Left colon (tissue), 2 donors: ENCODE measurements at regions not wholly inside any gene's neighbourhood (a gene's known extent, or its start where the extent isn't known, plus 50 kb on each side); places are given as distances from the start of the nearest gene placed in this dataset.
"Not testable (repeated sequence)": the region's sequence is repeated elsewhere in the genome, so short reads cannot be mapped to it uniquely, and the experiment has no call there.

ENCODE experiments used
- ATAC-seq: fragments of 200-7000 bp; cut with Tn5 transposase; one replicate; pipeline ENCODE4 v1.9.1; 2020; ENCODE audit warnings: mild to moderate bottlenecking, moderate library complexity
- DNase-seq, 2 donors: peaks; one replicate each; pipeline ENCODE4 v3.0.0-alpha.2; 2020
- intact Hi-C, 2 donors: fragments of 100-400 bp; cut with DNase I in 1 of 2; cut with micrococcal nuclease in 1 of 2; formaldehyde crosslinking; loops; one replicate each; pipeline versions ENCODE4 v1.11.2 to v1.14.0; 2022; cut with DNase I, micrococcal nuclease
- donor health status: DM: no; HTN: no; CAD: no.
- donor health status: DM: yes; HTN: yes; CAD: no.

DNA sequence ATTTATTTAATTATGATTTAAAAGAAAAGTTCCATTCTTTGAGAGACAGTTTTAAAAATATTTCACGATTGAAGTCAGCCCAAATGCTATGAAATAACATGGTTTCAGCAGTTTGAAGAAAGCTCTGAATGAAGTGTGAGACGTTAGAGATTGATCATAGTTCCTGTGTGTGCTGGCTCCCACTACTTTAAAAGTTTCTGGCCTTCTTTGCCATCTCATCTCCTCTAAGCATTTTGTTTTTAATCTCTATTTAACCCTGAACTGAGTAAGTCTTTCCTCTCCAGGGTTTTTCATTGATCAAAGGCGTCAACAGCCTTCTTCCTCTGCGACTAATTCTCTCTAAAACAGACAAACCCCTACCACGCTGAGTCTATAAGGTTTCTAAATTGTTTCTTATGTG, 225.3 kb upstream of the B3GALT2 start:
- no peak for DNase-seq
- ATAC-seq: no peak
- intact Hi-C loops: loop anchor here in 1 of 2 donors (10.0 kb wide), 1 partner anchor 227 kb away; the partner anchor contains the start of gene B3GALT2

DNA sequence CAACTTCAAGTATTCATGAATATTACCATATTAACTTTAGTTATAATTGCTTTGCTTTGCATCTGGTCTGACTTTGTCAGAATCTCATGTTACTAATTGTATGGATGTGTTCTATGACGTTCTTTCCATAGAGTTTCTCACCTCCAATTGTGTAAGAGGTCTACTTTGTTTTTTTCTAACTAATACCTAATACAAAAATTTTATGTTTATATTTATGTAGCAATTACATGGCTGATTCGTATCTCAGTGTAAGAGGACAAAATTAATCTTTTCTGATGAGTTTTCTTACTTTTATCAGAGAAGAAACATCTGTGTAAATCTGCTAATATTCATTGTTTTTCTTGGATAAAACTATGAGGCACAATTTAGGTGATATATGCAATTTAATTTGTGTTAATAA, 224.8 kb upstream of the B3GALT2 start:
- intact Hi-C loops: loop anchor here in 1 of 2 donors (10.0 kb wide), 1 partner anchor 226 kb away; the partner anchor contains the start of gene B3GALT2
- no peak for DNase-seq
- no peak for ATAC-seq

DNA sequence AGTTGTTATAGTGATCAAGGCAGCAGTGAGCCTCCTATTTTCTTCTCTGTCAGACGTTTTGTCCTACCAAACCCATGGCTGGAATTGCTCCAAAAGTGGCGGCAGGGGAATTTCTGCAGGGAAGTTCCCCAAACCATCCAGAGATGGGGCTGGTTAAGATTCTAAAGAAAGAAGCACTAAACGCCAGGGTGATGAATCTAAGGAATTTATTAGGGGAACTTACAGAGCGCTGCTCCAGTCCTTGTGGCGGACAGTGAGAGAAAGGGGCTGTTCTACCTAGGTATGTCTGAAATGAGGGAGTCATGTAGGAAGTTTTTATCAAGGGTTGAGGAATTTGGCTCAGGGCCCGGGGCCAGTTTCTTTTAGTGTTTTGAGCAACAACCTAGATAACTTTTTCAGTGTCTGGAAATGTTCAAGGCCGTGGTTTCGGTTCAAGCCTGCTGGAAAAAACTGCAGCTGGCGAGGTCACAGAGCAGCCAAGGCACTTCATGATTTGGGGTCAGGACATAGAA, 222.4 kb upstream of the B3GALT2 start:
- intact Hi-C loops: no loop called here
- ATAC-seq (no peak), DNase-seq (peak; percentile 34 to 39)

DNA sequence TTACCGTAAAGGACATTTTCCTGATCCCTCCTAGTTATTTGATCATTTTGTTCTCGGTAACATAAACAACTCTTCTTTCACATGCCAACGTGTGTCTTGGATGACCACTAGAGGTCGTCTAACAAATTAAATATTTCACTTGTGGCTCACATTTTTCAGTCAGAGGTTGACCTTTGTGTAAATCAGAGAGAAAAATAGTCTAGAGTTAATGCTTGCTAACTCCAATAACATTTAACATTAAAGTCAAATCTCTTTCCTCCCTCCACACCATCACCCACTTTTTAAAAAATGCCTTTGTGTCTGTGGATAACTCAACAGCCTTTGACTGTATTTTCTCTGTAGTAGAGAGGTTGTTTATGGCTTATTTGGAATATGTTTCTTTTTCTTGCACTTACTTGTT, 220.5 kb upstream of the B3GALT2 start:
- ATAC-seq (peak; percentile 62), DNase-seq (no peak)
- intact Hi-C loops: no loop called here

DNA sequence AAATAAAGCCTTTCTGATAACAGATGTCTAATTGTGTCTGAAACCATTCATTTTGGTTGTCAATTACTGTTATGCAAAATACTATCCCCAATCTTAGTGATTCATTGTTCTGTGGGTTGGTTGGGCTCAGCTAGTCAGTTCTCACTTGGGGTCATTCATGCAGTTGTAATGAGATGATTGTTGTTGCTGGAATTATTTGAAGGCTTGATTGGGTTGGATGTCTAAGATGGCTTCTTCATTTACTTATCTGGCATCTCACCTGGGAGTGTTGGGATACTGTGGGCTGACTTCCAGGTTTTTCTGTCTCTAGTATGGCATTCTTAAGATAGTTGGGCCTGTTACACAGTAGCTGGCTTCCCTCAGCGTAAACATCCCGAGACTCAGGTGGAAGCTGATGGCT, 217.8 kb upstream of the B3GALT2 start:
- intact Hi-C loops: no loop called here
- no peak for ATAC-seq
- DNase-seq: no peak

DNA sequence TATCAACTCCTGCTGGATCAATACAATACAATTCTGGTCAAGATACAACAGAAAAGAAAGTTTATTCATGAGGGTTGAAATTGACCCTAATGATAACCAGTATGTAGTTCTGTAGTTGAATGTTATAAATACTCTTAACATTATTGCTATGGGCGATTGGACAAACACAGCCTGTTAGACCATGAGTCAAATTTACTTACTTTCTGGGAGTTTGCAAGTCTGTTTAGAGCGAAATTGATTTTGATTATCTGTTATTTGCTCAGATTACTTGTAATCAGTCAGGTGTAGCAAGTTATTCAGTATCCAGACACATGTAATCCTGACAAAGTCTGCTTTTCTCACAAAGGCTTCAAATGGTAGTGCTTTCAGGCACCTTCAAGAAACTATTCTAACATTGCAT, 216.6 kb upstream of the B3GALT2 start:
- ATAC-seq: no peak
- intact Hi-C loops: no loop called here
- DNase-seq: no peak

DNA sequence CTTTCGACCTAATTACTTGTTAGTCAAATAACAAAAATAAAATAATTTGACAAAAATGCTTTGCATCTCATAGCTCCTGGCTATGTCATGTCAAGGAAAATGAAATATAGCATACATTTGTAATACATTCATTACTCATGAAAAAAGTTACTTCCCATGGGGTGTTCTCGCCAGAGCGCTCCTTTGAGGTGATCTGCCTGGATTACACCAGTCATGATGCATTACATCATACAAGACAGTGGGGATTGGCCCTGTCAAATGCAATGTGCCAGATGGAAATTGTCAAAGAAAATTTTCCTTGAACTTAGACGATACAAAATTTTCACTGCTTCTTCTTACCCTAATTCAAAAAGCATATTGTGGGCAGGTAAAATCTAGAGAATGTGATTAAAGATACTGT, 215.6 kb upstream of the B3GALT2 start:
- ATAC-seq (no peak), DNase-seq (no peak)
- intact Hi-C loops: no loop called here

DNA sequence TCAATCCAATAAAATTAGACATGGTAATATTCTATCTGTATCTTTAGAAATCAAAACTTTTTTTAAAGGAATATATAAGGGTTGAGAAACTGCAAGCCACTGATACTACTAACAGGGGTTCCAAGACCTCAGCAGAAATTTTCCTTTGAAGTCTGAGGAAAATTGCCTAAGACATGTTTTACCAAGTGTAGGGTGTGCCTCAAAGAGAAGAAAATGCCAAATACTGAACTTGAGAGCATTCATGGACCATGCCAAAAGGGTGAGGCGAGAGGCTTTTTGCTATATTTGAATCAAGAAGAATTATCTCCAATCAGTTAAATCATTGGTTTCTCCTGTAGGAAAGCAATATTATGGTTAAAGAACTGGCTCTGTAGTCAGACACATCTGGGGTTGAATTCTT, 207.9 kb upstream of the B3GALT2 start:
- ATAC-seq (no peak), DNase-seq (no peak)
- intact Hi-C loops: no loop called here

DNA sequence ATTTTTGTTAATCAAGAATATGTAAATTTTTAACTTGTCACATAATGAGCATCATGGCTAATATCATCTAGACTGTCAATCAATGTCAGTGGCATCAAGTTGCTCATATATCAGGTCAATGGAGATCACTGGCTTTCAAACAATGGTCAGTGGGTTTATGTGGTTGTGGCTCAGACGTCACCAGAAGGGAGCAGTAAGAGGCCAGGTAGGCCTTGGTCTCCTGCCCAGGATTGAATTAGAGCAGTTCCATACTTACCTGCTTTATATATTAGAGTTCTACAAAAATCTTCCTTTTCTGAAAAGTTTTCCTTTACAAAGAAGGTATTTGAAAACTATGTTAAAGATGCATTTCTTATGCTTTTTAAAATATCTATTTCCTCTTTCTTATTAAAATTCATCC, 206.3 kb upstream of the B3GALT2 start:
- DNase-seq (no peak), ATAC-seq (no peak)
- intact Hi-C loops: no loop called here

DNA sequence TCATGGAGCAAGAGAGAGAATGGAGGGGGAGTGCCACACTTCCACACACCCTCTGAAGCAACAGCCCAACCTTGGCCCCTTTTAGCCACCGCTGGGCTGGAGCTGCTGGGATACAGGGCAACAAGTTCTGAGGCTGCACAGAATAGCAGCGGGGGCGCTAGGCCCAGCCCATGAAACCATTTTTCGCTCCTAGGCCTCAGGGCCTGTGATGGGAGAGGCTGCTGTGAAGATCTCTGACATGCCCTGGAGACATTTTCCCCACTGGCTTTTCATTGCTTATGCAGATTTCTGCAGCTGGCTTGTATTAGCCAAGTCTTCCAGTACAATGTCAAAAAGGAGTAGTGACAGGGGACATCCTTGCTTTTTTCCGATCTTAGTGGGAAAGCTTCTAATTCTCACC, 202.3 kb upstream of the B3GALT2 start:
- ATAC-seq (no peak), DNase-seq (no peak)
- intact Hi-C loops: no loop called here

DNA sequence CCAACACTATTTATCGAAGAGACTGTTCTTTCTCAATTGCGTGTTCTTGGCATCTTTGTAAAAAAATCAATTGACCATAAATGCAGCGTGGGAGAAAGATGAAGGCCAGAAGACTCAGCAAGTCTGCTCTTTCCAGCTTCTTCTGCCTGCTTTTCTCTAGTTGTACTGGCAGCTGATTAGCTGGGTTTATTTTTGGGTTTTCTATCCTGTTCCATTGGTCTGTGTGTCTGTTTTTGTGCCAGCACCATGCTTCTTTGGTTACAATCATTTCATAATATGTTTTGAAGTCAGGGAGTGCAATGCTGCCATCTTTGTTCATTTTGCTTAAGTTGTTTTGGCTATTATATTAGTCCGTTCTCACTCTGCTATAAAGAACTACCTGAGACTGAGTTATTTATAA, 201.8 kb upstream of the B3GALT2 start:
- no peak for DNase-seq
- no peak for ATAC-seq
- intact Hi-C loops: no loop called here

DNA sequence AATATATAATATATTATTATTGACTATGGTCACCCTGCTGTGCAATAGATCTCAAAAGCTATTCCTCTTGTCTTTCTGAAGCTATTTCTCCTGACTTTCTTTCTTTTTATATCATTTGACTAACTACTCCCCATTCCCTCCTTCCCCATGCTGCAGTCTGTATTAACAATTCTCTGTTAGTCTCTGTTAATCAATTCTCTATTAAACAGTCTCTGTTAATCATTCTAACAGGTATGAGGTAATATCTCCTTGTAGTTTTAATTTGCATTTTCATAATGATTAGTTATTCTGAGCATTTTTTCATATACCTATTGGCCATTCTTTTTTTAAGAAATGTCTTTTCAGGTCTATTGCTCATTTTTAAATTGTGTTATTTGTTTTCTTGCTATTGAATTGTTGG, 201.0 kb upstream of the B3GALT2 start:
- DNase-seq (no peak), ATAC-seq (no peak)
- intact Hi-C loops: no loop called here

DNA sequence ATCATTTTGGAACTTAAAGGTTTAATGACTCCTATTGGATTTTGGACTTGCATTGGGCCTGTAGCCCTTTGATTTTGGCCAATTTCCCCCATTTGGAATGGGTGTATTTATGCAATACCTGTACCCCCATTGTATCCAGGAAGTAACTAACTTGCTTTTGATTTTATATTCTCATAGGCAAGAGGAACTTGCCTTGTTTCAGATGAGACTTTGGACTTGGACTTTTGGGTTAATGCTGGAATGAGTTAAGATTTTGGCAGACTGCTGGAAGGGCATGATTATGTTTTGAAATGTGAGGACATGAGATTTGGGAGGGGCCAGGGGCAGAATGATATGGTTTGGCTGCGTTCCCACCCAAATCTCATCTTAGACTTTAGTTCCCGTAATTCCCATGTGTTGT, 192.0 kb upstream of the B3GALT2 start:
- intact Hi-C loops, ATAC-seq, DNase-seq: not testable (repeated sequence)

DNA sequence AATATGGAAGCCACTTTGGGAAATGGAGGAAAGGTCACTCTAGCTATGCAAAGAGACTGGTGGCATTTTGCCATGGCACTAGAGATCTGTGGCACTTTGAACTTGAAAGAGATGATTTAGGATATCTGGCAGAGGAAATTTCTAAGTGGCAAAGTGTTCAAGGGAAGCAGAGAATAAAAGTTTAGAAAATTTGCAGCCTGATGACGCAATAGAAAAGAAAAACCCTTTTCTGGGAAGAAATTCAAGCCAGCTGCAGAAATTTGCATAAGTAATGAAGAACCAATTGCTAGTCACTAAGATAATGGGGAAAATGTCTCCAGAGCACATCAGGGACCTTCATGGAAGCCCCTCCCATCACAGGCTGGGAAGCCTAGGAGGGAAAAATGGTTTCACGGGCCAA, 191.1 kb upstream of the B3GALT2 start:
- intact Hi-C loops: no loop called here
- DNase-seq (no peak), ATAC-seq (no peak)

DNA sequence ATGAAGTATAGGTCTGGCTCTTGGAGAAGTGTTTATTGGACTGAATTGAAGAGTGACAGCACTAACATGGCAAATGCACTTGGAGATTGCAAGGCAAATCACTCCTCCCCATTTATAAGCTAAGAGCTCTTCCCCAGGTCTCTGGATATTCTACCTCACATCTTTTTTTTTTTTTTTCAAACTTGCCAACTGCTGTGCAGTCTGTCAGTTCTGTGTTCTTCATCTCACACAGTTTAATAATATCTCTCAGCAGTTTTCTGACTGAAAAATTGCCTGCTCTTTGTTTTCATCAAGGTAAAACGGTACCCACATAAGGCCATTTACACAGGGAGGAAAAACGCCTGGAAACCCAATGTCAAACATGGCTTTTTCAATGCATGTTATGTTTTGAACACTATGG, 186.1 kb upstream of the B3GALT2 start:
- intact Hi-C loops: no loop called here
- ATAC-seq (no peak), DNase-seq (no peak)

DNA sequence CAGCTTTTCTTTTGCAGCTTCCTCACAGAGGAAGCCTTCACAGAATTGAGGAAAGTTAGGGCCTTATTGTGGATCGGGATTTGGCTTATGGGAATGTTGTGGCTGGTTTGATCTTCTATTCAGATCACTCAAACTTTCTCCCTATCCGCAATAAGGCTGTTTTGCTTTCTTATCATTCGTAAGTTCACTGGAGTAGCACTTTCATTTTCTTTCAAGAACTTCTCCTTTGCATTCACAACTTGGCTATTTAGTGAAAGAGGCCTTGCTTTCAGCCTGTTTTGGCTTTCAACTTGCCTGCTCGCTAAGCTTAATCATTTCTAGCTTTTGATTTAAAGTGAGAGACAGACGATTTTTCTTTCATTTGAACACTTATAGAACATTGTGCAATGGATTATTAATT, 181.9 kb upstream of the B3GALT2 start:
- intact Hi-C loops: no loop called here
- DNase-seq (no peak), ATAC-seq (no peak)

DNA sequence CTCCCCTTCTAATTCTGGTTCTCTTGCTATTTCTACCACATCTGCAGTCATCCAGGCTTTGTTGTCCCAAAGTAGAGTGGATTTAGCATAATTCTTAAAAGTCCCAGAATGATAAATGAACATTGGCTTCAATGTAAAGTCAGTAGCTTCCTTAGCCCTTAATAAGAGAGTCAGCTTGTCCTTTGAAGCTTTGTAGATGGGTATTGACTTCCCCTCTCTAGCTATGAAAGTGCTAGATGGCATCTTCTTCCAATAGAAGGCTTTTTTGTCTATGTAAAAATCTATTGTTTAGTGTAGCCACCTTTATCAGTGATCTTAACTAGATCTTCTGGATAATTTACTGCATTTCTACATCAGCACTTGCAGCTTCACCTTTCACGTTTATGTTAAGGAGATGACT, 181.4 kb upstream of the B3GALT2 start:
- DNase-seq (no peak), ATAC-seq (no peak)
- intact Hi-C loops: no loop called here

DNA sequence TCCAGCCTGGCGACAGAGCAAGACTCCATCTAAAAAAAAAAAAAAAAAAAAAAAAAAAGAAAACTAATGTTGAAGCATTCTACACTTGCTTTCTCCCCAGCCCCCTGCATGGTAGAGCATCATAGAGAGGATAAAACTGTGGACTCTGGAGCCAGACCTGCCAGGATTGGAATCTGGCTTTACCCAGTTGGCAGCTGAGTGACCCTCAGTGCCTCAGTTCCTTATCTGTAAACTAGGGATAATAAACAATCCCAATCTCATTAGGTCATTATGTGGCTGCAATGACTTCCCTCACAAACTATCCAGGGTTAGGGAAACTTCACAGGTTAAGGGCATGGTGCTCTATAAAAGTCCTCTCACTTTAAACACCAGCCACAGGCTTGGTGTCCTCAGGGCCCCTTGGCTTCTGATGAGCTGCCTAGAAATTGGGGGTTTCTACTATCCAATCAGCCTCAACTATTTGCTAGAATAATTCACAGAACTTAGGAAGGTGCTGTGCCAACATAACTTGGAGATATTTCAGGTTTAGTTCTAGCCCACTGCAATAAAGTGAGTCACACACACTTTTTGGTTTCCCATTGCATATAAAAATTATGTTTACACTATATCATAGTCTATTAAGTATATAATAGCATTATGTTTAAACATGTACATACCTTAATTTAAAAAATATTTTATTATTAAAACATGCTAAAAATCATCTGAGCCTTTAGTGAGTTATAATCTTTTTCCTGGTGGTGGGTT, 180.5 kb upstream of the B3GALT2 start:
- ATAC-seq (no peak), DNase-seq (no peak)
- intact Hi-C loops: no loop called here

DNA sequence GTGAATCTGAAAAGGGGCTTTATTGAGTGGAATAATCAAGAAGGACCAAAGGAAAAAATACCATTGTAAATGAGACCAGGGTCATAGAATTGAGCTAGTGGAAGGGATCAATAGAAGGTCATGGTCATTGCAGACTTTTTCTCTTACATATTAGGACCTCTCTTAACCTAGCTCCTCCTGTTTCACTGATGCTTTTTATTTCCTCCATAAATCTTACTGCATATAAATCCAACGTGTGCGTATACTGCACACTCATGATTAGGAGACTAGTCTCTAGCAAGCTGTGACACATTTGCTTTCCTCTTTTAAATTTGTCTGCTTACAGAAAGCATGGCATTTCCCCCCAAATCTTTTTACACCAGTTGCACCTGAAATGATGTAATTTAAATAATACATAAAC, 179.6 kb upstream of the B3GALT2 start:
- intact Hi-C loops: no loop called here

DNA sequence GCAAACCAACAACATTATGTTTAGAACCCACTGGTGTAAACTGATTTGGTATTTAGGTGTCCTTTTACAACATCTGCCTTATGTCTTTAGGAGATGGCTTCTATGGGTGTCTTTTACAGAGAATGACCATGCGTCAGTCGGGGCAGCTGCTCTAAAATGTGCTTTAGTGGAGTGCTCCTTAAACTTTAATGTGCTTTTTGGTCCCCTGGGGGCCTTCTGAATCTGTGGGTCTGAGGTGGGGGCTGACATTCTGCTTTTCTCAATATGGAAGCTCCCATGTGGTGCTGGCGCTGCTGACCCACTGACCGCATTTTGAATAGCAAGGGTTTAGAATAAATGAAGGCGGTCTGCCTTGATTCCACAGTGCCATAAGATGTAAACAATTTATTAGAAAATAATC, 173.2 kb upstream of the B3GALT2 start:
- intact Hi-C loops: no loop called here
- DNase-seq (no peak), ATAC-seq (no peak)

More for the DNA sequence above, 179.6 kb upstream of the B3GALT2 start:
- ATAC-seq (peak; percentile 52), DNase-seq (no peak)

DNA sequence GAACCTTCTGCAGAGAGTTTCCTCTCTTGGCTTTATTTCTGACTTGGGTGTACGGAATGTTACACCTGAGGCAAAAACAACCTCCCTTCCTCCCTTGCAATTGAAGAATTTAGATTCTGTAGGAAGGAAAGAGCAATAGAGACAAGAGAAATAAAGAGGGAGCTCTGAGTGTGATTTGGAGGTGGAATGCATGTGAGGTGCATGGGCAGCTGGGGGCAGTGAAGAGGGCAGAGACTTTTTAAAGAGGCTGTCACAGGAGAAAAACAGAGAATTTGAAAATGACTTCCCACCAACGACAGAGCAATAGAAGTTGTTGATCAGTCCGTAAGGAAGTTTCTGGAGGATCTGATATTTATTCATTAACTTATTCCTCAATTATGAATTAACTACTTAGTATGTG, 172.0 kb upstream of the B3GALT2 start:
- no peak for ATAC-seq
- intact Hi-C loops: no loop called here
- DNase-seq: no peak
